NCI-H526 treated with DMSO at 0.1 percent for 48 hours (cell line): ENCODE measurements at regions not wholly inside any gene's neighbourhood (a gene's known extent, or its start where the extent isn't known, plus 50 kb on each side); places are given as distances from the start of the nearest gene placed in this dataset.
"Not testable (repeated sequence)": the region's sequence is repeated elsewhere in the genome, so short reads cannot be mapped to it uniquely, and the experiment has no call there.

Experiments used
- DNase-seq: peaks from one replicate; lab custom pipeline; 2025; lab: John Stamatoyannopoulos, UW

DNA sequence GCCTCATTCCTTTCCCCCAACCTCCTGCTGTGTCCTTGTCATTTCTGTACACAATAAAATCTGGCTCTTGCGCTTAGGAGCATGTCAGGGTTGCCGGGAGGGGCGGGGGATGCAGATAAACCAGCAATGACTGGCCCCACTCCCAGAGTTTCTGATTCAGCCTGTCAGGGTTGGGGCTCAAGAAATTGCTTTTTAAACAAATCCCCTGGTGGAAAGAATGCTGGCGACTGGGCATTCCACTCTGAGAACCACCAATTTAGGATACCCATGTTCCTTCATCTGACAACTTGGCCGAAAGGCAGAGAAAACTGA lies 376.4 kb downstream of the TCERG1L start:
- DNase-seq, result no peak

DNA sequence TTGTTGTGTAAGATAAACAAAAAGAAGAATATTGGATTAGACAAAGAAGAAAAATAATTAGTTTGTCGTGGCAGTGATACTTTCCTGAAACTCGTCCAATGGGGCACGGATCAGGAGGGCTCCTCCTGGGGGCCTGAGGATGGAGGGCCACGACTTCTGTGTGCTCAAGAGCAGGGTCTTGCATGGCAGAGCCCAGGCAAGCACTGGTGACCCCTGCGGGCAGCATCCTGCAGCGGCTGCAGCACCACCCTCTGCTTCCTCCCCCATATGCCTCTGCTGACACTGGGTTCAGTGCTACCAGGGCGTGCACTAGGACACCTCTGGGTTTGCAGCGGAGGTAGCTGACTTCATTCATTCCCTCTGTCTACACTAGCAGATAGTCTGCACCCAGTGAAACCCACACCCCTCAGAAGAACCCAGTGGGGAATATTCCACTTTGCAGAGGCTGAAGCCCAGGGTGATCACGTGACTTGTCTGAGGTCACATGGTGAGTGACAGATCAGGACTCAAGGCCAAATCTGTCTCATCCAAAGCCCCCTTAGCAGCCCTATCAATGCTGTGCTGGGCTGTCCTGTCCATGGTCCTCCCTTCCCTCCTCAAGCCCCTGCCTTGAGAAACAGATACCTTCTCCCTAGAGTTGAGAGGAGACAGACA lies 375.5 kb downstream of the TCERG1L start:
- DNase-seq, result no peak

- DNase-seq, result no peak
Observed at GRCh38 chr10:130936851-130937250, 374.7 kb downstream of the TCERG1L start.

DNA sequence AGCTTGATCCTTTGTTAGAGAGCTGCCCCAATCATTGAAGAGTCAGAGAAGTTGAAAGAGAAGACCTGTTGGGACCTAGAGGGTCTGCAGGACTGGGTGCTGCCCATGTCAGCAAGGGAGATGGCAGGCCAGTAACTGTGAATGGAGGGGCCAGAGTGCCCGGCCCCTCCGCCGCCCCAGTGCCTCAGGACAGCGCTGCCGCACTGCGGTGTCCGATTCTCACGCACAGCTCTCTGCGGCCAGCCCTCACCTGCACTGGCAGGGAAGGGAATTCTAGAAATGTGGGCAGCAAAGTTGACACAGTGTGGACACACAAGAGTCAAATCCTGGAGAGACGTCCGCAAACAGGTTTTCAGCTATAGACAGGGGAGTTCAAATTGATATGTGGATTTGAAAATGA lies 373.5 kb downstream of the TCERG1L start:
- no peak for DNase-seq

GRCh38 chr10:130938891-130939290 lies 372.6 kb downstream of the TCERG1L start:
- DNase-seq, result not testable (repeated sequence)

DNA sequence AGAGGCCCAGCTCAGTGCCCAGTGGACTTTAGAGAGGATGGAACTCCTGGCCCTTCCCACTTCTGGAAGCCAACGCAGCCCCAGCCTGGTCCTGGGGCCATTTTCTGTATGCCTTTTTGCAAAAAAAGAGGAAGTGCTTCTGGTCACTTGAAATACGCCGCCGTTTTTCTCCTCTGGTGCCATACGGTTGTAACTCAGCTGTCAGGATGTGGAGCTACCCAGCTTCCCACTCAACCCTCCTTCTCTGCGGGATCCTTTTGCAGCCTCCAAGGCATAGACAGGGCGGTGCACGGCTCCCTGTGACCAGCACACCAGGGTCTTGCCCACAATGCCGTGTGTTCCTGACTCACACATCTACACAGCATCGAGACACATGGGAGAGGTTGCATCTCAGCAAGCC lies 369.6 kb downstream of the TCERG1L start:
- no peak for DNase-seq

DNA sequence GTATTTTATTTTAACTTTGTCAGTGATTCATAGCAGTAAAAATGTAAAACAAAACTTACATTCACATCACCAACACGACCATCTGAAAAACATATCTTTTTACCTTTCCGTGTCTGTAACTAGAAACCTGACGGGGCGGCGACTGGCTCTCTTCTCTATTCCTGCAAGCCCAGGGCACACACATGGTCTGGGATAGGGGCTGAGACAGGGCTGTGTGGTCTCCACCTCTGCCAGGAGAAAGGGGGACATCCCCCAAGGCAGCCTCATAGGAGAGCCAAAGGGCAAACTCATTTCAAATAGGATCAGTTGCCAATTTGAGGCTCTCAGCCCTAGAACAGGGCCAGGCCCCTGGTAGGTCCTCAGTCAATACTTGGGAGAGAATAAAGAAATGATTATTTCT lies 359.4 kb downstream of the TCERG1L start:
- no peak for DNase-seq

DNA sequence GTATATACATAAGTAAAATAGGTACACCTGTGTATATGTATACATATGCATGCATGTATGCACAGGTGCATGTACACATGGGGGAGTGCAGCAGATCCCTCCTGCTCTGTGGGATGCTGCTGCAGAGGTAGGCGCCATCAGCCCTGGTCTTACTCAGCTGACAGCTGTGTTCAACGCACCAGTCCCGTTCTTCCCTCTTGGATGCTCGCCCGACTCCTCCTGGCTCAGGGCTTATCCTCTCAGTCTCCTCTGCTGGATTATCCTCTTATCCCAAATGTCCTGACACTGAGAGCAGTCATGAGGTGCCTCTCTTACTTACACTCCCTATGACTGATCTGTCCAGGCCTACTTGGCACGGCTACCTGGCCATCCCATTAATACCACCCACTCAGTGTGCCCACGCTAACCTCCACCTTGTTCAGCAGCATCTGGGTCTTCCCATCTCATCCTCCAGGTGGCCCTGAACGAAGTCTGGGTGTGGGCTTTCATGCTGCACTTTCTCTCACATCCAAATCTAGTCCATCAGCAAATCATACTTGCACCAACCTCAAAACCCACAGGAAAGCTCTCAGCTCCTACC lies 357.1 kb downstream of the TCERG1L start:
- DNase-seq, result no peak

- no peak for DNase-seq
Observed at GRCh38 chr10:130956251-130956650, 355.3 kb downstream of the TCERG1L start.

DNA sequence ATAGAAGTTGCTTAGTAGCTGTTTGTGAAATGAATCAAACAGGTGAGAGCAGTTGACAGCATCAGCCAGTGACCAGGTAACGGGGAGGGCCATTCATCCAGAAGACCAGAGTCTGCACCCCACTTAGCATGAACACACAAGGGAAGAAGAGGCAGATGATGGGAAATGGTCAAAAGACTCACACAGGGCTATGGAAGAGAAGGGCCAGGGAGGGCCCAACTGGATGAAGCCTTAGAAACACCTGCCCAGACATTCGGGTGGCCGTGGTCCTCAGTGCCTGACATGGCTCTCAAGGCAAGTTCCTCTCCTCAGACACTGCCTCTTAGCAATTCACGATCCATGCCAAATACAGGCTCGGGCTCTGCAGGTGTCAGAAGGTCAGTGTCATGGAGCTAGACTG lies 354.1 kb downstream of the TCERG1L start:
- no peak for DNase-seq

- DNase-seq, result no peak
Observed at GRCh38 chr10:130958003-130958402, 353.5 kb downstream of the TCERG1L start.

DNA sequence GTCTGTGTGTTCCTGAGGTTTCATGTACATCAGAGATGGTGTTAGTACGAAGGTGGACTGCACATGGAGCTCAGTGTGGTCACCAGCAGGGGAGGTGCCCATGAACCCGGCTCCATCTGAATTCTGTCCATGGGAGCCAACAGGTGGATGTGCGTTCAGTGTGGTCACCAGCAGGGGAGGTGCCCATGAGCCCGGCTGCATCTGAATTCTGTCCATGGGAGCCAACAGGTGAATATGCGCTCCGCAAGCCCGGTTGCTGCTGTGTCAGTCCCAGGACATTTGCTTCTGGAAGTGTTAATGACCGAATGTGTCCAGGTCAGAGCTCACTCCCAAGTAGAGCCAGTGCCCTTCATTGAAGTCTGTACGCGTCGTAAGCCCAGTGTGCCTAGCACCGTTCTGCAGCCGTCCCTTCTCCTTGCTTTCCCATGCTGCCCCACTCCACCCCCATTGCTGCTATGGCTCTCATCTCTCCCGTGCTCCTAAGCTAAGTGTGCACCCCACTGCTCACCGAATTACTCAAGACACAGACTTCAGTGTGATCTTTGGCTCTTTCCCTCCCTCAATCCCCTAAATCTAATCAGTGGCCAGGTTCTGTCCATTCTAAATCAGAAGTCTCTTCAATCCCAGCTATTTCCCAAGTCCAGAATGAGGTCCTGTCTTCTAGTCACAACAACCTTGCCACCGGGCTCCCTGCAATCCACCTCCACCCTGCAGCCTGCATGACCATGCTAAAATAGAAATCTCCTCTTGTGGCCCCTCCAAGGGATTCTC lies 352.4 kb downstream of the TCERG1L start:
- DNase-seq, result no peak

DNA sequence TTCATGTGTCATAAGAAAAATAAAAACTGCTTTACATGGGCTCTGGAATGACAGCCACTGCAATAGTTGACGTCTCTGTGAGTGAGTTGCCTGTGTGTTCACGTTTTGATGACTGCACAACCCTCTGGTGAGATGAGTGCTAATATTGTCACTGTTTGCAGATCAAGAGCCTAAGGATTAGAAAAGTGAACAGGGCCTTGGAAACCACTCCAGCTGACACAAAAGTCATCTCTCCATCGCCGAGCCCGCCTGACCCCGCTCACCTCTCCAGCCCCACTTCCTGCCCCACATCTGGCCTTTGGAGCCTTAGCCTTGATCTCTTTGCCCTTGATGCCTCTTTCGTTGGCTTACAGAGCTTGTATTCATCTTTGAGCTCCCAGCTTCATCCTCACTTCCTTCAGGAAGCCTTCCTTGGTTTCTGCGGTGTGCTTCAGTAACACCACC lies 351.7 kb downstream of the TCERG1L start:
- DNase-seq, result no peak

- no peak for DNase-seq
Observed at GRCh38 chr10:130960531-130960930, 351.0 kb downstream of the TCERG1L start.

DNA sequence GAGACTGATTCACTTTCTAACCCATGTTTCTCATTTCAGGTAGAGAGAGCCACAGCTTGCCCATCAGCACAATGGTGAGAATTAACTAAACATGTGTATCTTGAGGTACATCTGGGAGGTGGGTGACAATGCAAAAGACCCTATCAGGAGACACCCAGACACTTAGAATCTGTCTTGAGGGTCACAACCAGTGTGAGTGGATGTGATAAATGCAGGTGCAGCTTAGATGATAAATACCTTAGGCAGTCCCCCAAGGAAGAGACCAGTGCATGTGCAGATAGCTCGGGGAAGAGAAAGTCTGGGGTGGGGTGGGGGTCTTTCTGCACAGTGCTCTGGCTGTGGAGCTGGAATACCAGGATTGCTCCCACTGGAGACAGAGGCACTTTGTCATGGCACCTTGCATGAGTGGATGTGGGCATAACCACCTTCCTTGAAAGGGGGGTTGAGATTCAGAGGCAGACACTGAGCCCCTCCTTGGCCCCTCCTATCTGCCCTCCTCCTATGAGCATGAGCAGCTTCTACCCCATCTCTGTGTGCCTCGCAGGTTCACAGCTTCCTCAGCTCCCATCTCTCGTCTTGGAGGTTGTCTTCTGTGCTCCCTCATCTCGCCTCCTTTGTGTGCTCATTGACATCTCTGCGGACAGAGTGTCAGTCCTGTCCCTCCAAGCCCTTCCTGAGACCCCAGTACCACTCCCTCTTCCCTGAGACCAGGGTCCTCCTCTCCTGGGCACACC lies 349.8 kb downstream of the TCERG1L start:
- no peak for DNase-seq

- no peak for DNase-seq
Observed at GRCh38 chr10:130962240-130963051, 349.1 kb downstream of the TCERG1L start.

DNA sequence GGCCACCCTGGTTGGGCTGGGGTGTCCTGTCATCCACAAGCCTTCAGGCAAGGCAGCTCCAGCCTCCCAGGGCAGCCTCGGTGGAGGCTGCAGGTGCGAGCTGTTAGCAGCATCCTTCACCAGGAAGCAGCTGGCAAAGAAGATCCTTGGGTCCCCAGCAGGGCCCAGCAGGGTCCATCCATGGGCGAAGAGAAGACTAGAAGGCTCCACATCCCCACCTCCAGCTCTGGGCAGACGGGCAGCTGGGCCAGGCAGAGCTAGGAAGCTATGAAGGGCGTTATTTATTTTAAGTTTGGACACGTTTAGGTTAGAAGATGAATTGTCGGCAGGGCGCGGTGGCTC lies 348.5 kb downstream of the TCERG1L start:
- no peak for DNase-seq

- DNase-seq, result no peak
Observed at GRCh38 chr10:130963786-130964522, 347.6 kb downstream of the TCERG1L start.

DNA sequence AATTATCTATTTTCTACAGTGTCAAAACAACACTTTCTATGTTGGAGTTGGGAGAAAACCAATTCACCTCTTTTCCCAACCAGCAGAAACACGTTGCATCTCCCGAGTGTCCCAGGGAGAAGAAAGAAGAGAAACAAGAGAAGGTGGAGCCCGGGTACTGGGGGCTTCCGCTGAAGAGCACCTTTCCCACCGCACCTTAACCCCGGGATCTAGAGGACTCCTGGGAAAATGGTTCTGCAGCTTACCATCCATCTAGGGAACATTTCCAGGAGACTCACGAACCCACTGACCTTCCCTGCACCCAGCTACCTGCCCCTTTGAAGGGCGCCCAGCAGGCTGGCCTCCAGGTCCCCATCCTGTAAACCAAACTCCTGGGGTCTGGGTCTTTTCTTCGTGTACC lies 346.8 kb downstream of the TCERG1L start:
- DNase-seq, result no peak

- DNase-seq, result no peak
Observed at GRCh38 chr10:130967161-130967560, 344.4 kb downstream of the TCERG1L start.

DNA sequence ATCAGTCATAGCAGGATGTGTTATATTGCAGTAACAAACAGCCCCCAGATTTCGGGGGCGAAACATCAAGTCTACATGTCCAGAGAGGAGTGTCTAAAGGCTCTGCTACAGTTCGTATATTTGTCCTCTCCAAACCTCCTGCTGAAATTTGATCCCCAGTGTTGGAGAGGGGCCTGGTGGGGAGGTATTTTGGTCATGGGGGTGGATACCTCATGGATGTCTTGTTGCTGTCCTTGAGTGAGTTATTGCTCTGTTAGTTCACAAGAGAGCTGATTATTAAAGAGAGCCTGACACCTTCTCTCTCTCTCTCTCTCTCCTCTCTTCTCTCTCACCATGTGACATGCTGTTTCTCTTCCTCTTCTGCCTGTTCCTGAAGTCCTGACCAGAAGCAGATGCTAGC lies 343.7 kb downstream of the TCERG1L start:
- DNase-seq, result no peak
